ENCODE measurements at regions not wholly inside any gene's neighbourhood (a gene's known extent, or its start where the extent isn't known, plus 50 kb on each side); places are given as distances from the start of the nearest gene placed in this dataset.

DNA sequence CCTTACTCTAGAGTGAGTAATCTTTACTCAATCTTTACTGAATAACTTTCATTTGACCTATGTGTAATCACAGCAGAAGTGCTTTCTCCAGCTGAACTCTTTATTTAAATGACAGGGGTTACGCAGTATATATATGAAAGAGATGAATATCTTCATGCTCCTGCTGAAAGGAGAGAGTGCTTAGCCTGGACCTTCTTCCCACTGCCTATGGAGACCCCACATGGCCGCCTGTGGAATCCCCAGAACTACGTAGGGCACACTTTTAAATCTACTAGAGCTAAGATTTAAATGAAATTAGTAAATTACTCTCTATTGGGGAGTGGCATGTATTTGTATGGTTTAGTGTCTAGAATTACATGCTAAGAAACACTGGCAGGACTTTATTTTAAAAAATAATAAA, 391.2 kb downstream of the ANKRD50 start:
- DNase-seq (ENCODE audit: low read depth in 3 of 3), result no peak

DNA sequence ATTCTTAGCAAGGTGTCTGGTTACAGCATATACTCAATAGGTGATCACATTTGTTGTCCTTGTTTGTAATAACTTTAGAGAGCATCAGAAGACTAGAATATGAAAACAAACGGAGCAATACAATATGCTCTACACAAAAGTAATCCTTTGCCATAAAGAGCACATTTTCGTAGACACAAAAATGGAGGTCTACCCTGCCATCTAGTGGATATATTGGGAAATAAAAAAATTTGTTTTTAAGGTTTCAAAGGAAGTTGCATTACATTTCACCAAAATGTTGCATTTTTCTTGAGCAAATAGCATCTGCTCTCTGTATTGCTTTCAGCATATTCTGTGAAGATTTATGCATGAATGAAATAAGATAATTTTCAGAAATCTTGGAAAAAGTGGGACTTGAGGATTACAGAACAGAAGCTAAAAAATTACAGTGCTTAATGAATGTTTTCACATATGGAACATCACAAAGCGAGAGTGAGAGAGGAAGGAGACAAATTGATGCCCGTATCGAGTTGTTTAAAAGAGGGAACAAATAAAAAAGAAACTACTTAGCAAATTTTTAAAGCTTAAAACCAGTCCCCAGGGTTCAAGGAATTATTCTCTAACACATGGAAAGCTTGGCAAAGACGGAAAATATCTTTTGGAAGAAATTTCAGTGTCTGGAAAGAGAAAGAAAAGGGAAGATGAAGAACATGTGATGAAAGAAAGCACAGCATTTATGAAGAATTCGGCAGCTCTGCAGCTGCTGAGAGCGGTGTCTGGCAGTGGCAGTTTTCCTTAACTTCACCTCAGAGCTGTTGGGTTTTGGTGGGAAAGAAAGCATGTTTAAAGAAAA, 390.1 kb downstream of the ANKRD50 start:
- no peak for DNase-seq (ENCODE audit: low read depth in 3 of 3)

DNA sequence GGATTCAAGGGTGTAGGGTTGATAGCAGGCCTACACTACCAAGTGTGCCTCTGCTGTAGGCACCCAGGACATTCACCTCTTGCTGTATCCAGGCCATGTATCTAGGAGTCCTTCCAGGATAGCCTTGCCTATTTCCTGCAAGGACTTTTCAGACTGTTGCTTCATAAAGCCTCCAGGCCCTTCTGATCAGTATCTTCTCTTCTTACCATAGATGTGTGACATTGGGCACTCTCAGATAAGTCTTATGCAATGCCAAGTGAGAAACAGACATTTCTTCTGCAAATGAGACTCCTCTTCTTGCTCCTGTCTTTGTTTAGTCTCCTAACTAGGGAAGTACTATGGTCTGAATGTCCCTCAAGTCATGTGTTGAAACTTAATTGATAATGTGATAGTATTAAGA, 386.8 kb downstream of the ANKRD50 start:
- no peak for DNase-seq (ENCODE audit: low read depth in 3 of 3)

DNA sequence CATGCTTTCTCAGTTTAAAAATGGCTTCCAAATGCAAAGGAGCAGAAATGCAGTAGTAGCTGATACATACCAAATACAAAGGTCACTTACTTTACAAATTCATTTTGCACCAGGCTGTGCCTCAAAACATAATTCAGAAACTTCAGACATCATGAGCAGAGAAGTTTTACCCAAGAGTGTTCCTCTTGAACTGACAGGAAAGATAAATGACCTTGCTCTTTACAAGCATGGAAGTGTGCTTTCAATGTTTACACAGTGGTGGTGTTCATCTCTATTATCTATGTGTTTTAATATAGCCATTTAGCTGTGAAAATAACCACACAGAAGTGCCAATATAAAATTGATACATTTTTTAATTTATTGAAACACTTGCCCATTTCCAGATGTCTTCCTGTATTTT, 383.4 kb downstream of the ANKRD50 start:
- no peak for DNase-seq (ENCODE audit: low read depth in 3 of 3)

DNA sequence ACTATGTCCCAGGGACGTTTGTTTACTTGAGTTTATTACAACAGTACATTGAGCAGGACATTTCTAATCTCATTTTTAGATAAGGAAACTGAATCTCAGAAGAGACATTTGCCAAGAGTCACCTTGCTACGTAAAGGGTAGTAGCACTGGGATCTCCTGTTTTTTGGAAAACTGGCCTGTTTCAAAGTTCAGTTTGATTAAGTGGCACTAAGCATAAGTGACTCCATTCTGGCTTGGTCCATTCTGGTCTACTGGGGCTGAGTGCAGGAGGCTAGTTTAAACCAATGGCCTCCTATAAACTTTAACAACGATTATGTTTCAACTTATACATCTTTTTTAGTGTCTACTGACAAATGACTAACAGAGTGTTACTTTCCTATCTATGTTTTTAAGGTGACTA, 382.5 kb downstream of the ANKRD50 start:
- no peak for DNase-seq (ENCODE audit: low read depth in 3 of 3)

DNA sequence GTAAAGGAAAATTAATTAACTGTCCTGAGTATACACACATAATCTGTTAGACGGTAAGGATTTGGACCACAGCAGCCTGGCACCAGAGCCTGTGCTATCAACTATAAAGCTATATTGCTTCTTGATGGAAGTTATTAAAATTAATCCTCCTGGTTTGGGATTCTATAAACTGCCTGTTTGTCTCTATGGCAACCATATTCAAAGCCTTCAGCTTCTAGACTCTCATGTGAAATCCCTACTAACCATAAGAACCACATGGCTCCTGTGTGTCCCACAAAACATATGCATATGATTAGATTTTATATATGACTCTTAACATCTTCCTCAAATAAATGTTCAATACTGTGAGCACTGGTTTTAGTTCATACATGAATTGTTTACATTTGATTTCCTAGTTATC, 380.8 kb downstream of the ANKRD50 start:
- no peak for DNase-seq (ENCODE audit: low read depth in 3 of 3)

DNA sequence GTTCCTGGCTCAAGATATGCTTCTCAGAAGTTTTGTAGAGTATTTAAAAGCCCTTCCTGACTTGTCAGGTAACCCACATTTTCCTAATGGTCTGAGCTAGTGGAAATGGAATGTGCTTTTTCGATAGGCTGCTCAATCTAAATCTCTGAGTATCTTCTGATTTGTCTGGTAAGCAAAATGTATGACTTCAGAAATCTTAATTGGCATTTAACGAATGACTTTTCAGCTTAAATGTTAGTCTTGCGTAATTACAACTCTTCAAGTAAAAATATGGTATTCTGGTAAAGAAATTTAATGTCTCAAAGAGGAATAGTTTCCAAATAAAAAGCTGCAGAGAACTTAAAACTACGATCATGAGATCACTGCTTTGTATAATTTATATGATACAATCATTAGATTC, 379.1 kb downstream of the ANKRD50 start:
- no peak for DNase-seq (ENCODE audit: low read depth in 3 of 3)

DNA sequence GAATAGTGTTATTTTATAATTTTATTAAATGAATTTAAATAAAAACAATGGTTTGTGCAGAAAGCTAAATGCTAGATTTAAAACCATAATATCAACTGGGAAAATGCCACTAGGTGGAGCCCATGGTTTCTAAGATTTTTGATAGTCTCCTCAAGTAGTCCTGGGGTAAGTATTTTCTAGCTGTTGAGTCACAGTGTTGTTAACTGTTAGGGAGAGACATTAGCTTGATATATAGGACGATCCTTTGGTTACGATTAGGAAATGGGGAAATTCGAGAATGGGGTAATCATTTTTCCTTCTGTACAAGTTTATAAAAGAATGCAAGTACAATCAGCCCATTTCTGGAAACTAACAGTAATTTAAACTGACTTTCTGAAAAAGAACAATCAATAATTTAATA, 378.4 kb downstream of the ANKRD50 start:
- no peak for DNase-seq (ENCODE audit: low read depth in 3 of 3)

DNA sequence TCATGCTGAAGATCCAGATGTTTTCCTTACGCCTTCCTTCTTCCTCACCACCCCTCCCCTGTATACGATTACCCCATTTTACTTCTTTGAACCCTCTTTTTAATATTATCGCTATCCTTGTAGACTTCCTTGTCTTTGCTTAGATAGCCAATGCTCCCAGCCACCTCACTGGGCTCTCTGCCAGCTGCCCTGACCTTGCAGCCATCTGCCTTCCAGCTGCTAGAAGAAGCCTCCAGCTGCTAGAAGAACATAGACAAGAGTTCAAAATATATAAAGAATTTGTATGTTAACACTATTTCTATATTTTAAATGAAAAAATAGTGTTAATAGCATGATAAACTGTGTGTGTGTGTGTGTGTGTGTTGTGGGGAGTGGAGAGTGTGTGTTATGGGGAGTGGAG, 374.7 kb downstream of the ANKRD50 start:
- DNase-seq (ENCODE audit: low read depth in 3 of 3), result no peak

DNA sequence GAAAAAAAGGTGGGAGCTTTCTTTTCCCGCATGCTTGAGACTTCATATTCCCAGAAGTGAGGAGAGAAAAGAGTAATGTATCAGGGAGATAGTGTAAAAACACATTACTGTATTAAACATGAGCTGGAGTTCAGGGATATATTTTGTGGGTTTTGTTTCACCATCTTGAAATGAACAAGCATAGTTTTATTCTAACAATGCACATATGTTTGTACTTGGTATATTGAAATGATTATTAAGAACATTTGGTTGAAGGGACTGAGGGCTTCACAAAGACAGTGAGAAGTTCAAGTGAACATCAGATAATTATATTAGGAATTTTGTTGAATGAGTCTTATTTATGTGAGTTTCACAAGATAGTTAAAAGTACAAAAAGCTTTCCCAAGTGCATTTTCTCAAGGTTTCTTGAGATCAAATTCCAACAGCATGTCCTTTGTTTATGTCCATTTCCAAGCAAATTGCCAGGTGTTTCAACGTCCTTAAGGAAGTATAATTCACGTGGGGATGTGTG, 368.8 kb downstream of the ANKRD50 start:
- no peak for DNase-seq (ENCODE audit: low read depth in 3 of 3)

DNA sequence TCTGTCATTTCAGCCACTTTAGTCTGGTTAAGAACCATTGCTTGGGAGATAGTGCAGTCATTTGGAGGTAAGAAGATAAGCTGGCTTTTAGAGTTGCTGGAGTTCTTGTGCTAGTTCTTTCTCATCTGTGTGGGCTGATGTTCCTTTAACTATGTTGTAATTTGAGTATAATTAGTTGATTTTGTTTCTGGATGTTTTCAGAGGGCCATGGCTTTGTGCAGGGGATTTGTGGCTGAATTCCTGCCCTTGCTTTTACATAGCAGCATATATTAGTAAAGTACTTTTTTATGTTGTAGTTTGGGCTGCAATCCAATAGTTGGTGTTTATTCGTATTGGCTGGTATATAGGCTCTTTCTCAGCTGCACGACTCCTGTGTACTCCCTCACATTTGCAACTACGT, 339.6 kb downstream of the ANKRD50 start:
- no peak for DNase-seq (ENCODE audit: low read depth in 3 of 3)

DNA sequence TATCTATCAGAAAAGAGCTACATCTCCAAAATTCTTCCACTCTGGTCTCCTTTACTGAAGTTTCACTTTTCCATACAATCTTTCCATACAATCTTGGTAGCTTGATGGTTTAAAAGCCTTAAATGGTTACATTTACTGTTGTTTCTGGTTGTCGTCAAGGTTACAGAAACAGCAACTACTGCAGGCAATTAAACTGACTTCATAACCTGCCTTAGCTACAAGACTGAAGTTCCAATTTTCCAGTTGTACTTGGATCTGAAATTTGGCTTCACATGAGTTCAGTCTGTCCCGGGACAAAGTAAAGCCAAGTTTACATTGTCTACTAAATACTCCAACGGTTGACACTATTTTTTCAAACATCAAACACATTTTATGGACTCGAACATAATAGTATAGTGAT, 326.4 kb downstream of the ANKRD50 start:
- no peak for DNase-seq (ENCODE audit: low read depth in 3 of 3)

DNA sequence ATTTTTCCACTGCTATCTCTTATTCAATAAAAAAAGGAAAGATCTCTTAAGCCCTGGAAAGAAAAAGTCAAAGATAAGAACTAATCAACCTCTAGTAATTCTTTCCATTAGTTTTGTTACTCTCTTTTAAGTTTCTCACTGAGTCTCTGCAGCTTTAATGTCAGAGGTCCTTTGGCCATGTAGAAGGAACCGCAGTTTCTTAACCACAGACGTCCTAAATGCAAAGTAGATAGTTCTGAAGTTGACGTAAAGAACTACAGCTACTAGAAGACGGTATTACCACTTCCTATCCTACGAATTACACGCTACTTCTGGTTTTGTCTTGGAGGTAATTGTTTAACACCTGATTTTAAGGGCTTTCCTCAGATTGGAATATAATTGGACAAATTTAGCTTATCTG, 325.9 kb downstream of the ANKRD50 start:
- no peak for DNase-seq (ENCODE audit: low read depth in 3 of 3)

DNA sequence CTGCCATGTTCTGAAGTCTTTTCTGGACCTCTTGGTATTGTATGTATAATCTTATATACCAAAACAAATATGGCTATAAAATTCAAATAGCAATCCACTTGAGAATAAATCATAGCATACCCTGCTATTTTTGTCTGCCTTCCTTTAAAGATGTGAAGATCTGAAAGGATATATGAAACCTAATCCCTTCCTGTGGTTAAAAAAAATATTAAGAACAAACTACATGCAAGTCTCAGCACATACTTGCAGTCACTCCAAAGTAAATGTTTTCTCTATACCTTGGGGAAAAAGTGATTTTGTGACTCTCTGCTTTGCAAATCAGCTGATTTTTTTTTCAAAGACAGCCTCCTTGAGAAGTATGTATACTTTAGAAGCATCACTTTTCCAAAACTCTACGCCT, 322.9 kb downstream of the ANKRD50 start:
- no peak for DNase-seq (ENCODE audit: low read depth in 3 of 3)

DNA sequence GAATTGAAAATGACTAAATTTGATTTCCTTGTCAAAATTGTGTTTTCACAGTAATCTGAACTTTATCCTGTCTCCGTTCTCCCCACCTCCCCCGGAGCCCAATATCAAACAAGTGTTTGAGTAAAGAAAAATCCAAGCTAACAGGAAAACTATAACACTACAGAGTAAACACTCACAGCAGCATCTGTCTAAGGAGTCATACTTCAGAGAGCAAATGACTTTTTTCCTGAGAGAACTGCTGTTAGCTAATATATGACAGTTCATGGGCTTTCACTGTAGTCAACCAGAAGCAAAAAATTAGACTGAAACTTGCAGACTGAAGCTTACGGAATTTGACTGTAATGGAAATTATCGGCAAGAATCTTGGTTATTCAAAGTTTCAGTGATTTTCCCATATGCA, 321.7 kb downstream of the ANKRD50 start:
- DNase-seq (ENCODE audit: low read depth in 3 of 3), result no peak

DNA sequence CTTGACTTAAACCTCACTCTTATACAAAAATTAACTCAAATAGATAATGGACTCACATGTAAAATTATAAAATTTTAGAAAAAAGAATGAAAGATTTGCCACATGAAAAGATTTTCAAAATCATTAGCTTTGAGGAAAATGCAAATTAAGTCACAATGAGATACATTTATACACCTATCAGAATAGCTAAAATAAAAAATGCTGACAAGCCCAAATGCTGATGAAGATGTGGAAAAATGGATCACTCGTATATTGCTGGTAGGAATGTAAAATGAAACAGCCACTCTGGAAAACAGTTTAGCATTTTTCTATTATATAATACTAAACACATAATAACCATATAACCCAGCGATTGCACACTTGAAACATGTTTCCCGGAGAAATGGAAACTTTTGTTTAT, 316.2 kb downstream of the ANKRD50 start:
- DNase-seq (ENCODE audit: low read depth in 3 of 3), result no peak

DNA sequence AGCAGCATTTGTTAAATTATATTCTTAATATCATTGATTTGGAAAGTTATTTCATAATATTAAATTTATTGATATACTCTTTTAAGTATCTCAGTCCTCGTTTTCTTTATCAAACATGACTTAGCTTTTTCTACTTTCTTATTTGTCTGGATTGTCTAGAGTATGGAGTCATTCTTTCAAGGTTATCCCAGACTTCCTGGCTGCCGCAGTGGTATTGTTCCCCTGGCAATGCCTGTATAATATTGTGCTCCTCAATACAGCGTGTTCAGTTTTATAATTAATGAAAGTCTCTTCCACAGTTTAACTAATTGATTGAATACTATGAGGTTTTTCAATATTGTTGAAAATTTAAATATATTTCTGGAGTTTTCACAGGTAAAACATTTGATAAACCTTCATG, 310.9 kb downstream of the ANKRD50 start:
- DNase-seq (ENCODE audit: low read depth in 3 of 3), result no peak

DNA sequence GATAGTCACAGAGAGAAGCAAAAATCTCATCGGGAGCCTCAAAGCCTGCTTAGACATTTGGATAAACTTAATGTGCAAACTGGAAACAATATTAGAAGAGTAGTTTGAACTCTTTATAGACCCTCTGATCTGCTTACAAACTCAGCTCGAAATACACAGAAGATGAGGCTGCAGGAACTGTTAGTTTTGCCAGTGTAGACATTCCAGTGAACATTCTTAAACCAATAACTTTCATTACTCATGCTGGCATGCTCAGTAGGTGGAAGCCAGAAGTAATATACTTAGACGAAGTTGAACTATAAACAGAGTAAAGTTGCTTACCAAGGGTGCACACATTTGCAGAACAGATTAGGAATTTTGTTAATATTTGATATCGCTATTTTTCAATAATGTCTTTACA, 303.5 kb downstream of the ANKRD50 start:
- DNase-seq (ENCODE audit: low read depth in 3 of 3), result no peak

DNA sequence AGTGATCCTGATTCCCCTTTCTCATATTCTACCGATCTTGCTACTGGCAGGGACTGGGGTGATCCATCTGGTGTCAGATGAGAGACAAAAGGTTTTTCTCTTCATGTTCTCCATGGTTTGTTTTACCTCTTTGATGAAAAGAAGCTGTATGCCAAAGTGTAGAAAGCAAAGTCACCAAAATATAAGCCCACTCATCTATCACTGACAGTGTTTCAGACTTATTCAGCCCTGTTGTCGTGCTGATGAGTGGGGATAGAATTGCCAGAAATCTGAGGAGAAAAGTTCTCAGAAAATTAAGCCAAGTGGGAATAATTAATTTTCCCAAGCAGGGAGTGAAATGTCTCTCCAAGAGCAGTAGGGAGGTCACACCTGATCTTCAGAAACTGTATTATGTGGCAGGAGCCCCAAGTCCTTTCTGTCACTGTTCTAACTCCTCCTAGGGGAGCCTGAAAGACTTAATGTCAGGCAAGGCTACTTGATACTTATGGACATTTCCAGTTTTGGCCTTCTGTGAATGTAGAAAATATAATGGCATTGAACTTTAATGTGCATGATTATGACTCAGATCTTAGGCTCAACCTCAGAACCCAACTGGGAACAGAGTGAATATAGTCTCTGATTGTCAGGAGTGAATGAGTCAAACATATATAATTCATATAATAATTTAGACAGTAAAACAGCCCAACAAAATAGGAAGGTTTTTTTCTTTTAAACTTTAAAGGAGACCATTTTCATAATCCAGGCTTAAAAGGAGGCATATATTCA, 298.1 kb downstream of the ANKRD50 start:
- DNase-seq (ENCODE audit: low read depth in 3 of 3), result no peak

DNA sequence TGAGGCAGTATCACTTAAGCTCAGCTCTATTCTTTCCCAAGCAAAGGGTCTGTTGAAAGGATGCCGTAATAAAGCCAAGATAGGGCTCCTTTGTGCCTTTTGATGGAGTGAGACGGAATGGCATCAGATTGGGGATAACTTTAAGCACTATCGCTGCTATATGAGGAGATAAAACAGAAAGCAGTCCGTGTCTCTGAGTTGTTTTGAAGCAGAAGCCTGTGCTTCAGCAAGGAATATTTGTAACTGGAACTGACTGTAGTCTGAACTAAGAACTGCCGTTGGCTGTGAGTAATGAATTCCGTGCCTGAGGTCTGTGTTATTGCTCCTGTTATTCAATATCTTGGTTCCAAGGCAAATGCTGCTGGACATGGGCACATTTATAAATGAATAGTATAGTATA, 297.4 kb downstream of the ANKRD50 start:
- DNase-seq (ENCODE audit: low read depth in 3 of 3), result no peak

DNA sequence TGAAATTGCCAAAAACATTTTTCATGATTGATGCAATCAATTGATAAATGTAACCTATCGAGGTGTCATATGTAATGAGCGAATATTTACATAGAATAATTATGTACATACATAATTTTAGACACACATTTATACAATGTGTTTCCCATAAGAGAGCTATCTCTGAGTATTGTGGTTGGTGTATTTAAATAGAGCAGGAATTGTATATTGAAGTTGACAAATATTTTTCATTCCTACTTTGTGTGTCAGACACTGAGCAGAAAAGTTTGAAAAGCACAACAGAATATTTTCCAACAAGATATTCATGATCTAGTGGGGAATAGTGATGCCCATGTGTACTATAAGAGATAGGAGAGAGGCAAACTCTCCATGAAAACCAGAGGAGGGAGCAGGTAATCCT, 295.2 kb downstream of the ANKRD50 start:
- no peak for DNase-seq (ENCODE audit: low read depth in 3 of 3)

DNA sequence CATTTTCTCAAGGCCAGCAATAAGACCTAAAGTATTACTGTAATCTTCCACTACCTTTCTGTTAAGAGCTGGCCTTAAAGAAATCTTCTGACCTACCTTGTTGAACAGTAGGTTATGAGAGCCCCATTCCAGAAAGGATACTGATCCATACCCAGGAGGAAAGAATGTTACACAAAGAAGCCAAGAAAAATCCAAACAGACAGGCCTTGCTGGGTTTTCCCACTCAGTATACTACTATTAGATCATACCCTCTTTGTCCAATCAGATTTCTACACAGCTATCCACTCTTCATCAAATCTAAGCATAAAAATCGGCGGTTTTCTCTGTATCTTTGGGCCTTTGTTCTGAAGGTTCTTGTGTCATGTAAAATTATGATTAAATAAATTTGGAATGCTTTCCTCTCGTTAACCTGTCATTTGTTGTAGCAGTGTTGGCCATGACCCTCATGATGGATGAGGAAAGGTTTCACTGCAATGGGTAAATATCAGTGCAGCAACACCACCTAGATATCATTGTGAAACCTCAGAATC, 292.3 kb downstream of the ANKRD50 start:
- no peak for DNase-seq (ENCODE audit: low read depth in 3 of 3)

DNA sequence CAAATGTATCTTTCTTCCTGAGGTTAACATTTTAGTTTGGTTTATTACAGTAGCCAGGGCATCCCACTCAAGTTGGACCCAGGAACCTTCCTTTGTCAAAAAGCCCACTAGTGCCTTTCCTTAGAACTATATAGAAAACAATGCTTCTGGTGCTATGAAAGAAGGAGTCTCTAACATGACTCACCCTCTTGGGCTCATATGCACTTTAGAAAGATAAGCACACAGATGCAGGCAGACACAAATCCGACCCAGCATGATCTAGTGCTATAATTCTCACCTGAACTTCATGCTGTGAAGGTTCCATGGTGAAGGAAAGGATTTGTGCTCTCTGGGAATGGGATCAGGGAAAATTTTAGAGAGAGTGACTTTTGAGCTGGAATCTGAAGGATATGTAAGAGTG, 289.4 kb downstream of the ANKRD50 start:
- no peak for DNase-seq (ENCODE audit: low read depth in 3 of 3)

All from stimulated activated CD4-positive, alpha-beta T cell treated with anti-CD3 and anti-CD28 coated beads, TNF-alpha, amount 100 ng/mL, for 24 hours (primary cell).